NCI-H1436 (cell line): ENCODE measurements at regions not wholly inside any gene's neighbourhood (a gene's known extent, or its start where the extent isn't known, plus 50 kb on each side); places are given as distances from the start of the nearest gene placed in this dataset.
"Not testable (repeated sequence)": the region's sequence is repeated elsewhere in the genome, so short reads cannot be mapped to it uniquely, and the experiment has no call there.

Source experiments
- DNase-seq: peaks from one replicate; lab custom pipeline; 2025; lab: John Stamatoyannopoulos, UW

DNA sequence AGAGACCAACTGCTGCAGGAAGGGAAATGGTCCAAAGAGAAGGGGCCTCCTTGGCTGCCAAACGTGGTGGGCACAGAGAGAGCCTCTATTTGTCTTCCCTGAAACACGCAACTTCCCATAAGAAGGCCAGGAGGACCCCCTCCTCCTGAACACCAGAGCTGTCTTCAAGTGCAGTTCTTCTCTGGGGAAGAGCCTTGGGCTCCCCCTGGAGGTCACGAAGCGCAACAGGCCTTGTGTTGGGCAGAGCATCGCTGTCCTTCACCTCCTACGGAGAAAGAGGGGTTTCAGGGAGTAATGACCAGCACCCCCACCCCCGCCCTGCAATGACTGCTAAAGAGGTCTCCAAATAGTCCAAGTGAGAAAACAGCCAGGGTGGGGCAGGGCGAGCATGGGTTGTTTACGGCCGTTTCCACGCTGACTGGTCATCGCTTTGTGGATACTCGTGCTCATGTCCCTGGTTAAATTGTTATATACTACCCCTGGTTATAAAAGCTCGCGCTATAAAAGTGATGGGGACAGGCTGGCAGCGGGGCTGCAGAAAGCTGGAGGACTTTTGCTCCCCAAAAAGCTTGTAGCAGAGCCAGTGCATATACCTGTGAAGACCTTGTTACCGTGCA is 397.5 kb upstream of the ATP10A start:
- DNase-seq = no peak

DNA sequence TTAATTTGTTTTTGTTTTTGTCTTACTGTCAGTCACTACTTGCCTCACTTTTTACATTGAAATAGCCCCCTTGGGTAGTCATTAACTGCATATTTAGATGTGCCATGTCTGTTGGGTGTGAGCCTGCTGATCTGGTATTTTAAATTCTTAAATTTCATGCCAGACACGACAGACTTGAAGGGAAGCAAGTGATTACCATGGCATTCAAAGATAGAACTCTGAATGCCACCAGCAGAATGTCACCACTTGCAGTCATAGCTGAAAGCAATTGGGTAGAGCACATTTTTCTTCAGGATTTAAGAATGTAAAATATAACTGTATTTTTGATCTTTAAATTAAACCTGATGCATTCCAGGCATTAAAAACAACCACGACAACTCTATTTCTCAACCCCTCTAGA is 396.5 kb upstream of the ATP10A start:
- no peak for DNase-seq

DNA sequence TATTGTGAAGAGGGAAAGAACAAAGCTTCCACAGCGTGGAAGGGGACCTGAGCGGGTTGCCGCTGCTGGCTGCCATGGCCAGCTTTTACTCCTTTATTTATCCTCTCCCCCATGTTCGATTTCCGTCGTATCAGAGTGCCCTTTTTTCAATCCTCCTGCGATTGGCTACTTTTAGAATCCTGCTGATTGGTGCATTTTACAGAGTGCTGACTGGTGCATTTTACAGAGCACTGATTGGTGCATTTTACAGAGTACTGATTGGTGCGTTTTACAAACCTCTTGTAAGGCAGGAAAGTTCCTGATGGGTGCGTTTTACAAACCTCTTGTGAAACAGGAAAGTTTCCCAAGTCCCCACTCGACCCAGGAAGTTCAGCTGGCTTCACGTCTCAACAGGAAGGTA is 381.7 kb upstream of the ATP10A start:
- DNase-seq = not testable (repeated sequence)

DNA sequence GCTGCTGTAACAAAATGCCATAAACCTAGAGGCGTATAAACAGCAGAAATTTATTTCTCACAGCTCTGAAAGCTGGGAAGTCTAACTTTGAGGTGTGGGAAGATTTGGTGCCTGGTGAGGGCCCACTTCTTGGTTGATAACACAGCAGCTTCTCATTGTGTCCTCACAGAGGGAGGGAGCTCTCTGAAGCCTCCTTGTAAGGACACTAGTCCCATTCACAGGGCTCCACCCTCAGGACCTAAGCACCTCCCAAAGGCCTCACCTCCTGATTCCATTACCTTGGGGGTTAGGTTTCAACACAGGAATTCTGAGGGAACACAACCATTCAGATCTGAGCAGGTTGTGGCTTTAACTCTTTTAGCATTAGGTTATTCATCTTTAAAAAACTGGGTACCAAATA is 380.3 kb upstream of the ATP10A start:
- DNase-seq = no peak

DNA sequence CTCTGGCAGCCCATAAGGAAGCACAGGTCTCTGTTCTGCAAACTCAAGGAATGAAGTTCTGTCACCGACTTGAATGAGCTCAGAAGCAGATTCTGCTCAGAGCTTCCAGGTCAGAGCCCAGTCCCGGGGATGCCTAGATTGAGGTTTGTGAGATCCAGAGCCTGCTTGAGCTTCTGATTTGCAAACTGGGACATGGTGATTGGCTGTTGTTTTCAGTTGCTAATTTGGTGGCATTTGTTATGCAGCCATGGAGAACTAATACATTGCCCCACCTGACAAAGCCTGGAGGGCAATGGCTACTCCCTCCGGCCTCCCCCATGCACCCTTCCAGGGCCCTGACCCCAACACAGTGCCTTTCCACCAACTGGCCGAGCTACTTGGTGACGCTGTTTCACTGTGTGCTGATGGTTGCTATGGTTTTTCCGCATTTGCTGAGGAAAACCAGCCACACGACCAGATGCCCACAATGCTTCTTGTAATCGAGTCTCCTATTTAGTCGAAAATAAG is 379.5 kb upstream of the ATP10A start:
- DNase-seq = no peak

DNA sequence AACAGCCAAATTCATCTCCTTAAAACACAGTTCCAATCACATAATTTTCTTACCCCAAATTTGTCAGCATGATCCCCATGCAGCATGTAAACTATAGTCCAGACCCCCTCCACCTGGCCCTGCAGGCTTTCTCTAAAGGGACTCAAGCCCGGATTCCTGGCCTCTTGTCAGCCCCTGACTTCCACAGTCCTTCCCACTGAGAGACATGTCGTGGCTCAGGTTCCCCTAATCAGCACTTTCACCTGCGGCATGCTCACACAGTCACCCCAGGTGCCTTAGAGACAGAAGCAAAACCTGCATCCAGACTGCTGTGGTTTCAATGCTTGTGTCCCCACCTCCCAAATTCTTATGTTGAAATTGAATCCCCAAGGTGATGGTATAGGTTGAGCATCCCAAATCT is 372.7 kb upstream of the ATP10A start:
- DNase-seq = no peak

DNA sequence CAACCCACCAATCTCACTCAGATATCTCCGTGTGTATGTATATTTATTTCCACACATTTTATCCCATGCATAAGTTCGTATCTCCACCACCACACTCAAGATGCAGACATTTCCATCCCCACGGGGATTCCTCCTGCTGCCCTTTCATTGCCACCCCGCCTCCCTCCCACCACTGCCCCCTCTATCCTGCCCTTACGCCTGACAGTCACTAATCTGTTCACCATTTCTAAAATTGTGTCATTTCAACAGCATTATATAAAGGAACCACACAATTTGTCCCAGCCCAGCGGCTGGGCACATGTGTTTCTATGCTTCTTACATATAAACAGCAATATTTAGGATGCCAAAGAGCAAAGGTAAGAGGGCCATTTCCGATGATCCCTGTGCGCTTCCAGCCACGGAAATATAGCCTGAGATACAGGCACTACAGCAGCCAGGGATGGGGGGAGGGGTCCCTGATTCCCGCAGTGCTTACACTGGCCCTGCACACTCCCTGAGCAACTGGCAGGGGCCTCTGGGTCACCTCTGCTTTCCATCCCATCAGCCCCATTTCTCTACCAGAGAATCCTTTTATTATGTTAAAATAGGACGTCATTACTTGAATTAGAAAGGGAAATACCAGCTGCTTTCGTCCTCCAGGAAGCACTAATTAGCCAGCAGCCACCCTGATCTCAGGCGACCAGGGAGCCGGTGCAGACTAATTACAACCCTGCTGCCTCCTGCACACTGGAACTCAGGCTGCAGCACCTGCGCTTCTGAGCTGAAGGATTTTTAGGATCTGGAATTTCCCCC is 372.0 kb upstream of the ATP10A start:
- DNase-seq = no peak

DNA sequence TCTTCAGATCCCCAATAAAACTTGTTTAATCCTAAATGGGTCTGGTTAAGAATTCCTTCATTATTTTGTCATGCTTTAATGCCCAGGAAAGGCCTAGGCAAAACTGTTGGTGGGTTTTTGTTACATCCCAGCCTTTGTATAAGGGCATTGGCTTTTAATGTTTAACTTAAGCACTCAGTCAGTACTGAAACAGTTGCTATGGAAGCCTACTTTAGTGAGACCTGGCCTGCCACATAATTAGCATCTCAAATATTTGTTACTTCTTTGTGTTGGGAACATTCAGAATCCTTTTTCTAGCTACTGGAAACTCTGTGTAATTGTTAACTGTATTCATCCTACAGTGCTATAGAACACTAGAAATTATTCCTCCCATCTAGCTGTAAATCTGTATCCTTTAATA is 369.6 kb upstream of the ATP10A start:
- no peak for DNase-seq

DNA sequence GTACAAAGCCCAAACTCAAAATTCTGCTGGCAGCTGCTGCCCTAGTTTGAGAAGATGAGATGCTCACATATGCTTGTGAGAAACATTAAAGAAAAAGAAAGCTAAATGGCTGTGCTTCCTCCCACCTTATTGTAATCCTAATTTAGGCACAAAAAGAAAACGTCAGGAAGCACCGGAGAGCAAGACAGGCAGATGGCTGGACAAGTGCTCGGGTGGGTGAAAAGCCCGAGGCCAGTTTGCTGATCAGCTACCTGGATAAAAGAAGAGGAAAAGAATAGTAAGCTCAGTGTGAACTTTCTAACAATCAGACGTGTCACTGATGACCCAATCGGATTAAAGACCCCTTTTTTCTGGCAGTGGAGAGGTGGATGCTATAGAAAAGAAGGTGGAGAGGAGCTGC is 368.0 kb upstream of the ATP10A start:
- DNase-seq = no peak

DNA sequence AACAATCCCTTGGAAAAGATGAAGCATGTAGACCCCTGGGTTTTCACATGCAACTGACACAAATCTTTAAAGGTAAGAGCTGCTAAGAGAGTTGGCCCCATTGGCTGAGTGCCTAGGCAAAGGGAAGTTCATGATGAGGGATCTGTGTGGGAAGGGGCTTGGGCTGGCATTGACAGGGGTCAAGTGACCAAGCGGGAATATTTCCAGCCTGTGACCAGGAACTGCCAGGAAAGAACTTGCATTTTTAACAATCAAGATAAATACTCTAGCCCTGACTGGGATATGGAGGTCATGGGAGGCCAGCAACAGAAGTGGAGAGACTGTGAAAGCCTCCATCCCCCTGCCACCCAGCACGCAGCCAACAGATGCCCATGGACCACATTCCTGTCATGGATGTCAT is 361.1 kb upstream of the ATP10A start:
- no peak for DNase-seq

DNA sequence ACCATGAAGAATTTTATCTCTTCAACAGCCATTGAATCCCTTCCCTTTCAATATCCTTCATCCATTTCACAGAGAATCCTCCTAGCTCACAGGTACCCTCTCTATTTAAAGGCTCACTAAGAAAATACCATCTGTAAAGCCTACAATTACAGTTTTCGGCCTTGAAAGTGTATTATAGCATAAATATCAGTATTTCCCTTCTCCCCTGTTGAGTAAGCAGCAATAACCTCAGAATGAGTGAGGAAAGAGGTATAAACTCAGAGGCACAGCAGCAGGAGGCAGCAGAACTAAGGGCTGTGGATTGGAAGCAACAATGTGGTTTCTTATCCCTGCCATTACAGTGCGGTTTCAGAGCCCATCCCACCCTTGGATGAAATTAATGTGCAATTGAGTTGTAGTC is 360.6 kb upstream of the ATP10A start:
- no peak for DNase-seq

DNA sequence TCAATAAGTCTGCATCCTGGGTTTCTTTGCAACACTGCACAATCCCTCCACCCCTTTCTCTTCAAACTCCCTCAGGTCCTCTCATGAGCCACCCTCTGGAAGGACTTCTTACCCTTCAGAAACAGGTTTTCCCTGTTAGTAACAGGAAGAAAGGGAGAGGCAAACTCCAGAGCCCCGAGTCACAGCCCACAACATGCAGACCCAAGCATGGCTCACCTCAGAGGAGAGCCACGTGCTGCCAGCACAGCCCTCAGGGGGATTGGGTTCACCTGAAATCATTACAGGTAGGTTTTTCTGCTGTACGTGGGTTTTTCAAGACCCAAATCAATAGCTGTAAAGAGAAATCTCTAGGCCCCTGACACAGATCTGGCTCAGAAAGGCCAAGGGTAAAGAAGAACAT is 359.7 kb upstream of the ATP10A start:
- DNase-seq = no peak

DNA sequence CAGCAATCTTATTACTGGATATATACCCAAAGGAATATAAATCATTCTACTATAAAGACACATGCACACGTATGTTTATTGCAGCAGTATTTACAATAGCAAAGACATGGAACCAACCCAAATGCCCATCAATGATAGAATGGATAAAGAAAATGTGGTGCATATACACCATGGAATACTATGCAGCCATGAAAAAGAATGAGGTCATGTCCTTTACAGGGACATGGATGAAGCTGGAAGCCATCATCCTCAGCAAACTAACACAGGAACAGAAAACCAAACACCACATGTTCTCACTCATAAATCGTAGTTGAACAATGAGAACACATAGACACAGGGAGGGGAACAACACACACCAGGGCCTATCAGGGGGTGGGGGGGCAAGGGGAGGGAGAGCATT is 353.9 kb upstream of the ATP10A start:
- not testable (repeated sequence) for DNase-seq

DNA sequence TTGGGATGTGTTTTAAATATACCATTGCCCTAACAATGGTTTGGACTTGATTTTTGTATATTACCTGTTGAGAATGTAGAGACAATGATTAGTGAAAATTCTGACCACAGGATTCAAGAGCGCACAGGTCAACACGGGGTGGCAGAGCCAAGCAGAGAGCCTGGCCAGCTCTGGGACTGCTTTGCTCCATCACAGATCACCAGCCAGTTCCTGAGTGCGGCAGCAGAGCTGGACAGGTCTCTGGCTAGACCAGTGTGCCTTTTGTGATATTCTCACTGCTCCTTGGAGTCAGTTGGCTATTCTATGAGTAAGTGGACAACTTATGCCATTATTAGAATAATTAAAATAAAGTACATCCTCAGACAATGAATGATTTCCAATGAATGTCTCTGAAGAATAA is 351.2 kb upstream of the ATP10A start:
- DNase-seq = no peak

DNA sequence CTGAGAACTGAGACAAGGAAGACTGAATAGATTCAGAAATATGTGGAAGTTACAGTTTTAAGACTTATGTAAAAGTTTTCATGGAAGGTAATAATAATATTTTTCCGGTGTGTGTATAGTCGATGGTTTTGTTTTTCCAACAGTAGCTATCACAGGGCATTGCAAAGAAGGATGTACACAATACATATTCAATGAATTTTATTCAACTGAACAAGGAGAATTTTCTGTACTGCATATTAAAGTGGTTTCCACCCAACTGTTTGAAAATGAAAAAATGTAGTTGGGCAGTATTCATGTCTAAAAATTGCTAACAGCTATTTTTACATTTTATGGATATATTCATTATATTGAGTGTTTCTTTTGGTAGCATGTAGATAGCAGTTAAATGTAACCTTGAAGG is 350.3 kb upstream of the ATP10A start:
- DNase-seq = no peak

DNA sequence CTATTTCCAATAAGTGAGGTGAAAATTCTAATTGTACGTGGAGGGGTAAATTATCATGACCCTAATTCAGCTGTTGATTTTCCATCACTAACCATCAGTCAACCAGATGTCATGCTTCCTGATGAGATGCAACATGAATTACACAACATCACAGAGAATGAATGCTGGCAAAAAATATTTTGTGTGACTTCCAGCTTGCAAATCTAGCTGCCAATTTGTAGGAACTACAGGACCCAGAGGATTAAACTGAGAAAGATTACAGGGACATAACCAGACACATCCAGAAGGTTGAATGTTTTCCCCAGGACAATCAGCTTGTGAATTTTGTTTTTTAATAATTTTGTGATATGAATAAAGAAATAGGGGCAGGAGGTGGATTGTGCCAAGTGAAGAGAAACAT is 349.0 kb upstream of the ATP10A start:
- no peak for DNase-seq

DNA sequence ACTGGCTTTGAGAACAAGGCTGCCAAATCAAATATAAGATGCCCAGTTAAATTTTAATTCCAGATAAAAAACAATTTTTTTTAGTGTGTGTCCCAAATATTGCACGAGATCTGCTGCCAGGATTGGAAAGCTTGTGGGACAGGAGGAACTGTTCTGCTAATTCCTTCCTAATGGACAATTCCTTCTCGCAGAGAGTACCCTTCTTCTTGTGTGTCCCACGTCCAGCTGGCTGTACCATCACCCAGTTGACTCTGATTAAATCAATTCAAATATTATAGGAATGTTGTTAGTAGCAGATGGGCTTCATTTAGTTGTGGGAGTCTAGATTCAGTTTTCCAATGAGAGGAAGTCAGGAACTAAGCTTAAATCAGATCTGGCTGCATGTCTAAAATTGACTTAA is 347.9 kb upstream of the ATP10A start:
- no peak for DNase-seq

DNA sequence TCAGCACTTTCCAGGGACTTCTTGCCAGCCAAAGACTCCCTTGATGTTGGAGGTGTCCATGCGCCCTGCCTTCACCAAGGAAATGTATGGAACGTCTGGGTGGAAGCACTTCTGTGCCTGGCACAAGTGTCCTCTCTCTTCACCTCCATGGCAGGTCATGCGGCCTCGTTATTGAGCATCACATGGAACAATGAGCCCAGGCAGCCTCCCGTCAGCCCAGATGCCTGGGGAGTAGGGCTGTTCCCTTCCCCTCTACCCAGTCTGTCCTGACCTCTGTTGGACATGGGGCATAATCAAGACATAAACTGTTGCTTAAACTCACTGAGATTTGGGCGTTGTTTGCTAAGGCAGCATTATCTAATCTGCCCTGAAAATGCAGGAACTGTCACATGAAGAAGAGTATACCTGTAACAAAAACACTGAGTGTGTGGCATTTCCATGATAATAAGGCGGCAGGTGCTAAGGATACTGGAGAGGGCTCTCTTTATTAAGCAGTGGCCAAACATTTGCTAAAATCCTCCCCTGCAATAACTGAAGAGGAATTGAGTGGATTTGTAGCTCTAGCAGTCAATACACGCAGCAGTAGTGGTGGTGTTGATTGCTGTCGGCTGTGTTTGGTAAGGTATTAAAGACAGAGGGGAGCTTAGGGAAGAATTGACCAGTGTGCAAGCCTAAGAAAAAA is 338.2 kb upstream of the ATP10A start:
- DNase-seq = no peak

DNA sequence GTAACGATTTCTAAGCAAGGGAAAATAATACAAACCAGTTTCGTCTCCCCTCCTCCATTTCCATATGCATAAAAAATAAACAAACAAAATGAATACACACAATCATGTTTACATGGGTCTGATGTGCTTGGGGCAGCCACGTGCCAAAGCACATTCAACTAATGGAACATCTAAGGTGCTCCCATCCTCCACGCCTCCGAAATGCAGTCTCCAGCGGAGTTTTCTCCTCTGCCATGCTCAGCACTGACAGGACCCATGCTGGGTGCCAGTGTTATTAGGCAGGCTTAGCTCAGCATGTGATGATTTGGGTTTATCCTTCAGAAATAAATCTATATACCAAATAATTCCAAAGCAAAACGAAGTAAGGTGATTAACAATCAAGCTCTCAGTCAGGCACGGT is 337.3 kb upstream of the ATP10A start:
- no peak for DNase-seq

DNA sequence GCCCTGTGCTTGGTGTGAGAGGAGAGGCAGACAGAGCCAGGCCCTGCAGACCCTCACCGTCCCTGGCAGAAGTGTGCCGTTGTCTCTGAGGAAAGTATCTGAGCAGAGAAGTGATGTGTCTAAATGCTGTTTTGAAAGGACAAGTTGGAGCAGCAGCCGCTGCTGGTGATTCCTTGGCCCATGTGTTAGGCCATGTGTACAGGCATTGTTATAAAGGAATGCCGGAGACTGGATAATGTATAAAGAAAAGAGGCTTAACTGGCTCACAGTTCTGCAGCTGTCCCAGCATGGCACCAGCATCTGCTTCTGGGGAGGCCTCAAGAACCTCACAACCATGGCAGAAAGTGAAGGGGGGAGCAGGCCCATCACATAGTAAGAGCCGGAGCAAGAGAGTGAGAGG is 334.6 kb upstream of the ATP10A start:
- DNase-seq = no peak

DNA sequence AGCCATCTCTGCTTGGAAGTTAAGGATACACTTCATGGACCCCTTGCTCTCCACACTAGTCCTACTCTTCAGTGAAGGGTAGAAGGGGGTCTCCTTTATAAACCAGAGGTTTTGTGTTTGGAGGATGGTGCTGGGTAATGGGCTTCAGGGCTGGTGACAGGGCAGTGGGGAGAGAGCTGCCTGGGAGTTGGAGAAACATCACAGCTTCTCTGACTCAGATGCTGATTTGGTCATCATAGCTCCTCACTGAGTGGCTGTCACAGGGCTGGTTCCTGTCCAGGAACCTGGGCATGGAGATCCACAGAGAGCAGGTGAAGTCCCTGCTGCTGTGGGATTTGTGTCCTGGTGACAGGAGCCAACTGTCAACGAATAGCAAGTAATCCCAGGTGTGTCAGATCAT is 333.9 kb upstream of the ATP10A start:
- no peak for DNase-seq

DNA sequence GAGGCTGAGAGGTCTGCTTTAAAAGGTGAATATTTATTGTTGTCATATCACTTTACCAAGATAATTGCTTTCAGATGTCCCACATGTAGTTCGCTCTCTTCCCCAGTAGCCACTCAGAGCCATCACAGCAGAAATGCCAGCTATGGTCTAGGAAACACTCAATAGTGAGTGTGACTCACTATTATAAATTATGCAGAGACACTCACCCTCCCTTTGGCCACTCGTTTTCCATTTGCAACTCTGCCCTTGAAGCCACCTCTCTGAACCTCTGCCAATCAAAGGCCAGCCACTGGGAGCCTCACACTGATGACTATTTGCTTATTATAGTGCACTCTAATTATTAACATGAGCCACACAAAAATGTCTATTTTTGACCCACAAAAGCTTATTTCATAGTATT is 328.1 kb upstream of the ATP10A start:
- DNase-seq = no peak

DNA sequence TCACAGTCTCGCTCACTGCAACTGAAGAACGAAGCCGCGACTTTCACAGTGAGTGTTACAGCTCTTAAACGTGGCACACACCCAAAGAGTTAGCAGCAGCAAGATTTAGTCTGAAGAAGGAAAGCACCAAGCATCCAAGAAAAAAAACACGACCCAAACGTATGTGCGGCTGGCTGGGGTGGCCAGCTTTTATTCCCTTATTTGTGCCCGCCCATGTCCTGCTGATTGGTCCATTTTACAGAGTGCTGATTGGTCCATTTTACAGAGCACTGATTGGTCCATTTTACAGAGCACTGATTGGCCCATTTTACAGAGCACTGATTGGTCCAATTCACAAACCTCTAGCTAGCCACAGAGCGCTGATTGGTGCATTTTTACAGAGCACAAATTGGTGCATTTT is 323.0 kb upstream of the ATP10A start:
- not testable (repeated sequence) for DNase-seq
